ENCODE measurements at regions not wholly inside any gene's neighbourhood (a gene's known extent, or its start where the extent isn't known, plus 50 kb on each side); places are given as distances from the start of the nearest gene placed in this dataset.

GRCh38 chr11:104526006-104526405 is 362.1 kb upstream of the PDGFD start:
- DNase-seq = no peak

GRCh38 chr11:104525416-104525815 is 361.5 kb upstream of the PDGFD start:
- DNase-seq = no peak

- DNase-seq = no peak
Measured at GRCh38 chr11:104524254-104524653, 360.3 kb upstream of the PDGFD start.

- no peak for DNase-seq
Measured at GRCh38 chr11:104523611-104524010, 359.7 kb upstream of the PDGFD start.

GRCh38 chr11:104522650-104523049 is 358.7 kb upstream of the PDGFD start:
- DNase-seq = no peak

GRCh38 chr11:104522123-104522522 is 358.2 kb upstream of the PDGFD start:
- no peak for DNase-seq

- no peak for DNase-seq
Measured at GRCh38 chr11:104510169-104510568, 346.2 kb upstream of the PDGFD start.

GRCh38 chr11:104490182-104490581 is 326.2 kb upstream of the PDGFD start:
- DNase-seq = no peak

- DNase-seq = no peak
Measured at GRCh38 chr11:104488561-104488960, 324.6 kb upstream of the PDGFD start.

GRCh38 chr11:104487046-104487806 is 323.3 kb upstream of the PDGFD start:
- DNase-seq = no peak

- DNase-seq = no peak
Measured at GRCh38 chr11:104484804-104485554, 321.0 kb upstream of the PDGFD start.

- no peak for DNase-seq
Measured at GRCh38 chr11:104476898-104477297, 313.0 kb upstream of the PDGFD start.

GRCh38 chr11:104476454-104476853 is 312.5 kb upstream of the PDGFD start:
- no peak for DNase-seq

- no peak for DNase-seq
Measured at GRCh38 chr11:104467404-104467803, 303.5 kb upstream of the PDGFD start.

- DNase-seq = no peak
Measured at GRCh38 chr11:104465321-104465720, 301.4 kb upstream of the PDGFD start.

GRCh38 chr11:104464691-104465090 is 300.7 kb upstream of the PDGFD start:
- no peak for DNase-seq

- DNase-seq = no peak
Measured at GRCh38 chr11:104462341-104462740, 298.4 kb upstream of the PDGFD start.

GRCh38 chr11:104451197-104451893 is 287.4 kb upstream of the PDGFD start:
- DNase-seq = no peak

- no peak for DNase-seq
Measured at GRCh38 chr11:104443387-104443786, 279.4 kb upstream of the PDGFD start.

- peak; percentile 23 to 44 for DNase-seq
Measured at GRCh38 chr11:104442321-104442720, 278.4 kb upstream of the PDGFD start.

GRCh38 chr11:104435494-104435893 is 271.5 kb upstream of the PDGFD start:
- no peak for DNase-seq

- no peak for DNase-seq
Measured at GRCh38 chr11:104433751-104434150, 269.8 kb upstream of the PDGFD start.

GRCh38 chr11:104432981-104433380 is 269.0 kb upstream of the PDGFD start:
- DNase-seq = no peak

GRCh38 chr11:104432526-104432925 is 268.6 kb upstream of the PDGFD start:
- DNase-seq = no peak

All from inflammatory macrophage (primary cell).